Liver (tissue), 2 donors: ENCODE measurements at regions not wholly inside any gene's neighbourhood (a gene's known extent, or its start where the extent isn't known, plus 50 kb on each side); places are given as distances from the start of the nearest gene placed in this dataset.
"Not testable (repeated sequence)": the region's sequence is repeated elsewhere in the genome, so short reads cannot be mapped to it uniquely, and the experiment has no call there.

Experiments
- CTCF ChIP-seq: fragments of 150-350 bp; IDR thresholded peaks from 2 replicates; pipeline ENCODE4 v1.5.1; 2017; ENCODE audit warnings: improper control_type of control experiment, low read depth, low read length; ENCODE audit not compliant: missing input control
- FOXA1 ChIP-seq: IDR thresholded peaks from 2 replicates; pipeline ENCODE4 v1.6.1; 2016; ENCODE audit warnings: antibody characterized with exemption
- FOXA2 ChIP-seq: IDR thresholded peaks from 2 replicates; pipeline ENCODE4 v1.6.1; 2016; ENCODE audit warnings: antibody characterized with exemption
- ZBTB33 ChIP-seq: IDR thresholded peaks from 2 replicates; pipeline ENCODE4 v1.6.1; 2016; ENCODE audit warnings: antibody characterized with exemption
- donor health status: healthy.

- TF ChIP-seq CTCF, ZBTB33, FOXA1, FOXA2: not testable (repeated sequence)
These were observed 101.2 kb upstream of the VOPP1 start for GRCh38 chr7:55673525-55673924.
